A549 (cell line): ENCODE measurements at regions not wholly inside any gene's neighbourhood (a gene's known extent, or its start where the extent isn't known, plus 50 kb on each side); places are given as distances from the start of the nearest gene placed in this dataset.

Experiments
- ATAC-seq, 2 experiments: fragments of 200-7000 bp in 1 of 2; fragments of >200 bp in 1 of 2; cut with Nextera tagmentation in 1 of 2; cut with Tn5 transposase in 1 of 2; 3 replicates each; pipeline versions ENCODE4 v1.8.0 to v1.9.1; 2018 to 2020; ENCODE audit warnings: mild to moderate bottlenecking in 1 of 2, moderate library complexity in 1 of 2
- CTCF ChIA-PET: fragments of 300-600 bp; sonication (Branson Sonifier 250); formaldehyde crosslinking; extraction: SDS; loops from one replicate; lab custom pipeline; 2021; ENCODE audit warnings: antibody characterized with exemption, inconsistent platforms; lab: Yijun Ruan, JAX
- POLR2A ChIA-PET: fragments of 350-600 bp; formaldehyde crosslinking; extraction: SDS; loops from one replicate; lab custom pipeline; 2021; ENCODE audit warnings: antibody characterized with exemption, inconsistent platforms; lab: Yijun Ruan, JAX
- DNase-seq, 2 experiments: peaks; one replicate each; pipeline versions ENCODE4 v3.0.0 to v3.0.0-alpha.2; 2011 to 2016; ENCODE audit warnings: low read depth in 1 of 2, low spot score in 1 of 2
- FAIRE-seq: peaks from 2 replicates; lab custom pipeline; 2011; peaks lifted over from hg19 to GRCh38; lab: Jason Lieb, UNC
- H3K27ac ChIP-seq, 2 experiments: fragments of >200 bp; sonication (Bioruptor Twin); formaldehyde crosslinking; 3 replicates each; pipeline ENCODE4 v1.5.1; 2016 to 2017
- H3K4me1 ChIP-seq: fragments of >200 bp; sonication (Bioruptor Twin); formaldehyde crosslinking; 3 replicates; pipeline ENCODE4 v1.6.1; 2016
- H3K4me2 ChIP-seq: fragments of >200 bp; sonication (Bioruptor Twin); formaldehyde crosslinking; 3 replicates; pipeline ENCODE4 v1.6.1; 2016
- H3K4me3 ChIP-seq: fragments of >200 bp; sonication (Bioruptor Twin); formaldehyde crosslinking; 3 replicates; pipeline ENCODE4 v1.5.1; 2016
- H3K9me3 ChIP-seq: fragments of >200 bp; sonication (Bioruptor Twin); formaldehyde crosslinking; 3 replicates; pipeline ENCODE4 v1.6.1; 2016
- CBX8 ChIP-seq: fragments of 200-600 bp; sonication (generic); IDR thresholded peaks from 2 replicates; pipeline ENCODE4 v1.6.1; 2016
- CHD4 ChIP-seq: fragments of 200-600 bp; sonication (generic); IDR thresholded peaks from 2 replicates; pipeline ENCODE4 v1.6.1; 2016; ENCODE audit warnings: antibody characterized with exemption, mild to moderate bottlenecking, borderline replicate concordance
- EHF ChIP-seq: fragments of 250-450 bp; sonication (Bioruptor Pico); IDR thresholded peaks from 2 replicates; pipeline ENCODE4 v1.5.0; 2020; ENCODE audit warnings: mild to moderate bottlenecking
- EHMT2 ChIP-seq: fragments of 200-600 bp; sonication (generic); IDR thresholded peaks from 2 replicates; pipeline ENCODE4 v1.6.1; 2016; ENCODE audit warnings: antibody characterized with exemption, low read depth, mild to moderate bottlenecking, moderate library complexity
- EP300 ChIP-seq, 2 experiments: fragments of >200 bp; sonication (Bioruptor Twin); formaldehyde crosslinking; IDR thresholded peaks; 2 replicates in 1 of 2; 3 replicates in 1 of 2; pipeline ENCODE4 v1.6.1; 2016 to 2017
- ESRRA ChIP-seq: fragments of 150-350 bp; IDR thresholded peaks from 2 replicates; pipeline ENCODE4 v1.6.1; 2014; ENCODE audit warnings: mild to moderate bottlenecking, low read length, borderline replicate concordance
- FOXS1 ChIP-seq: fragments of 250-450 bp; sonication (Bioruptor Pico); IDR thresholded peaks from 2 replicates; pipeline ENCODE4 v1.5.0; 2020; ENCODE audit warnings: mild to moderate bottlenecking, moderate library complexity
- HOXB13 ChIP-seq: fragments of 250-450 bp; sonication (Bioruptor Pico); IDR thresholded peaks from 2 replicates; pipeline ENCODE4 v1.5.0; 2020; ENCODE audit warnings: low read depth, mild to moderate bottlenecking, moderate library complexity
- HOXB5 ChIP-seq: fragments of 250-450 bp; sonication (Bioruptor Pico); IDR thresholded peaks from 2 replicates; pipeline ENCODE4 v1.5.0; 2020; ENCODE audit warnings: mild to moderate bottlenecking, moderate library complexity
- MAX ChIP-seq: IDR thresholded peaks from 2 replicates; pipeline ENCODE4 v1.6.1; 2012
- MYC ChIP-seq: IDR thresholded peaks from 2 replicates; pipeline ENCODE4 v1.6.1; 2012; ENCODE audit warnings: mild to moderate bottlenecking, inconsistent platforms, low read length, improper control_type of control experiment, borderline replicate concordance
- NFE2L2 ChIP-seq: fragments of 150-350 bp; conservative IDR thresholded peaks from 2 replicates; pipeline ENCODE4 v1.6.1; 2014; ENCODE audit warnings: low read length
- POLR2AphosphoS2 ChIP-seq: conservative IDR thresholded peaks from 2 replicates; pipeline ENCODE4 v1.6.1; 2012; ENCODE audit warnings: low read length, improper control_type of control experiment, inconsistent platforms
- RARB ChIP-seq: fragments of 250-450 bp; sonication (Bioruptor Pico); IDR thresholded peaks from 2 replicates; pipeline ENCODE4 v1.8.0; 2021; ENCODE audit warnings: mild to moderate bottlenecking, moderate library complexity
- REST ChIP-seq: fragments of 200-600 bp; sonication (generic); IDR thresholded peaks from 2 replicates; pipeline ENCODE4 v1.6.1; 2016; ENCODE audit warnings: antibody characterized with exemption, mild to moderate bottlenecking, moderate library complexity
- RNF2 ChIP-seq: fragments of 200-600 bp; sonication (generic); IDR thresholded peaks from 2 replicates; pipeline ENCODE4 v1.6.1; 2016; ENCODE audit warnings: low read depth, mild to moderate bottlenecking, antibody characterized with exemption, moderate library complexity, borderline replicate concordance
- SMC3 ChIP-seq: fragments of >200 bp; sonication (Bioruptor Twin); formaldehyde crosslinking; IDR thresholded peaks from 3 replicates; pipeline ENCODE4 v1.6.1; 2018; ENCODE audit warnings: inconsistent platforms
- ZFP36 ChIP-seq: fragments of 450-650 bp; IDR thresholded peaks from 2 replicates; pipeline ENCODE4 v1.6.1; 2014; ENCODE audit warnings: borderline replicate concordance; ENCODE audit not compliant: partially characterized antibody
- ZNF302 ChIP-seq: fragments of 250-450 bp; sonication (Bioruptor Pico); IDR thresholded peaks from 2 replicates; pipeline ENCODE4 v1.9.0; 2021; ENCODE audit warnings: inconsistent platforms, mild to moderate bottlenecking, moderate library complexity
- WGBS: methylation state at CpG from one replicate; pipeline ENCODE4 v1.1.6; 2017; ENCODE audit errors: missing lambda C conversion rate; 5-methylcytosine and 5-hydroxymethylcytosine counted together
- TF ChIP-seq, protein P1 (sequence below): IDR thresholded peaks from 2 replicates; pipeline ENCODE4 v1.6.1; 2012; ENCODE audit warnings: low read depth, borderline replicate concordance
- TF ChIP-seq, protein P2 (sequence below): fragments of 250-450 bp; sonication (Bioruptor Pico); IDR thresholded peaks from 2 replicates; pipeline ENCODE4 v1.5.0; 2021; ENCODE audit warnings: mild to moderate bottlenecking, moderate library complexity, borderline replicate concordance
- TF ChIP-seq, protein P3 (sequence below): fragments of >200 bp; sonication (Bioruptor Twin); formaldehyde crosslinking; IDR thresholded peaks from 2 replicates; pipeline ENCODE4 v1.6.1; 2016

- Histone ChIP-seq H3K9me3 (no peaks in the 10 kb centered on the region), H3K4me3 (no peak overlapping the region), H3K4me1 (no peaks in the 10 kb centered on the region), H3K27ac (no peak overlapping the region), H3K4me2 (no peak overlapping the region)
- POLR2A ChIA-PET, result no interaction called here
- TF ChIP-seq RNF2 (peak; percentile 88; the same call in 1 of the 2 replicates), CBX8 (0 out of 2 replicates have a peak, but pooled peaks have one; percentile 45)
- TF ChIP-seq, protein P1, sequence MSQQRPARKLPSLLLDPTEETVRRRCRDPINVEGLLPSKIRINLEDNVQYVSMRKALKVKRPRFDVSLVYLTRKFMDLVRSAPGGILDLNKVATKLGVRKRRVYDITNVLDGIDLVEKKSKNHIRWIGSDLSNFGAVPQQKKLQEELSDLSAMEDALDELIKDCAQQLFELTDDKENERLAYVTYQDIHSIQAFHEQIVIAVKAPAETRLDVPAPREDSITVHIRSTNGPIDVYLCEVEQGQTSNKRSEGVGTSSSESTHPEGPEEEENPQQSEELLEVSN, result no peak
- WGBS, result 6% methylated on average over 2 of the region's 2 CpGs
- no peak for ATAC-seq
- CTCF ChIA-PET, result no interaction called here
- no peak for DNase-seq
- FAIRE-seq, result no peak
Measured at GRCh38 chr2:129777146-129777545, 202.3 kb upstream of the RAB6C start.

DNA sequence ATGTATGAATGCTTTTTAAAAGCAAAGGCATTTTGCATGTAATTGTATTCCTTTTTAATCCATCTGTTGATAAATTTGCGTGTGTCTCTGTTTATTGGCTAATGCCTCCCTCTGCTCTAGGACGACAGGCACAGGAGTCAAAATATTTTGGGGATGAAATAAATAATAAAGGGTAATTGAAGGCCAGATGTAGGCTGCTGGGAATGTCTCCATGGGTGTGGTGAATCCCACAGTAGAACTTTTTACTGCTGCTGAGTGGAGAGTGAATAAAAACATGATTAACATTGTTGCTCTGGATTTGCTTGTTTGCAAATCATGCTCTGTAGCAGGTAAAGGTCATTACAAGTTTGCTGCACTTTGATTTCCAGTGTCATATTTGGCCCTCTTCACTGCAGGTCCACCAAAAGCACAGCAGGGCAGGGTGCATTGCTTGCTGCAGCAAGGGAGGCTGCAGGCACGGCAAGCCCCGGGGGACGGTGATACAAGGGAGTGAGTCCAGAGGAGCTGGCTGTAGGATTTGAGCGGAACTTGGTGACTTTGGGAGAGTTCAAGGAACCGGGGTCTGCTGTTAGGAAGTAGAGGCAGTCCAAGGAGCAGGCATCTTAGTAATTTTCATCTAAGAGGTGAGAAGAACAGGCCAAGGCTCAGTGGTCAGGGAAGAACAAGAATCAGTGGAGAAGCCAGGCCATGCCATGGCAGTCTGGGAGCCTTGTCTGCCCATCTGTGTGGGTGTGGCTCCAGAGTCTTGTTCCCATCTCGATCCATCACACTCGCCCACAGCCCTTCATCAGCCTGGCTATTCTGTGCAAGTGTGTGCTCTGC is 201.5 kb upstream of the RAB6C start:
- Histone ChIP-seq H3K4me3 (no peak overlapping the region), H3K9me3 (no peaks in the 10 kb centered on the region), H3K27ac (no peak overlapping the region), H3K4me1 (no peaks in the 10 kb centered on the region), H3K4me2 (no peak overlapping the region)
- WGBS, result 40% methylated on average over 7 of the region's 9 CpGs
- no peak for ATAC-seq
- ChIA-PET CTCF (no interaction called here), POLR2A (no interaction called here)
- no peak for DNase-seq
- TF ChIP-seq POLR2AphosphoS2 (no peak), EHMT2 (no peak), EHF (CRISPR knock-in tag) (no peak), ZFP36 (no peak), NFE2L2 (no peak), RARB (CRISPR knock-in tag) (no peak), ZNF302 (CRISPR knock-in tag) (no peak), MAX (no peak), MYC (no peak), REST (no peak), HOXB5 (CRISPR knock-in tag) (no peak), RNF2 (no peak), FOXS1 (CRISPR knock-in tag) (no peak), EP300 (IDR thresholded peaks at IDR 0.05) (no peak), SMC3 (no peak), ESRRA (no peak), CHD4 (no peak), HOXB13 (CRISPR knock-in tag) (no peak)
- TF ChIP-seq, protein P2, sequence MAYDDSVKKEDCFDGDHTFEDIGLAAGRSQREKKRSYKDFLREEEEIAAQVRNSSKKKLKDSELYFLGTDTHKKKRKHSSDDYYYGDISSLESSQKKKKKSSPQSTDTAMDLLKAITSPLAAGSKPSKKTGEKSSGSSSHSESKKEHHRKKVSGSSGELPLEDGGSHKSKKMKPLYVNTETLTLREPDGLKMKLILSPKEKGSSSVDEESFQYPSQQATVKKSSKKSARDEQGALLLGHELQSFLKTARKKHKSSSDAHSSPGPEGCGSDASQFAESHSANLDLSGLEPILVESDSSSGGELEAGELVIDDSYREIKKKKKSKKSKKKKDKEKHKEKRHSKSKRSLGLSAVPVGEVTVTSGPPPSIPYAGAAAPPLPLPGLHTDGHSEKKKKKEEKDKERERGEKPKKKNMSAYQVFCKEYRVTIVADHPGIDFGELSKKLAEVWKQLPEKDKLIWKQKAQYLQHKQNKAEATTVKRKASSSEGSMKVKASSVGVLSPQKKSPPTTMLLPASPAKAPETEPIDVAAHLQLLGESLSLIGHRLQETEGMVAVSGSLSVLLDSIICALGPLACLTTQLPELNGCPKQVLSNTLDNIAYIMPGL (CRISPR knock-in tag), result no peak
- TF ChIP-seq, protein P3, sequence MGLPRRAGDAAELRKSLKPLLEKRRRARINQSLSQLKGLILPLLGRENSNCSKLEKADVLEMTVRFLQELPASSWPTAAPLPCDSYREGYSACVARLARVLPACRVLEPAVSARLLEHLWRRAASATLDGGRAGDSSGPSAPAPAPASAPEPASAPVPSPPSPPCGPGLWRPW, result no peak
- no peak for FAIRE-seq
